NCI-H2029 (cell line): ENCODE measurements at regions not wholly inside any gene's neighbourhood (a gene's known extent, or its start where the extent isn't known, plus 50 kb on each side); places are given as distances from the start of the nearest gene placed in this dataset.

ENCODE experiments used
- DNase-seq: peaks from one replicate; lab custom pipeline; 2025; lab: John Stamatoyannopoulos, UW

DNA sequence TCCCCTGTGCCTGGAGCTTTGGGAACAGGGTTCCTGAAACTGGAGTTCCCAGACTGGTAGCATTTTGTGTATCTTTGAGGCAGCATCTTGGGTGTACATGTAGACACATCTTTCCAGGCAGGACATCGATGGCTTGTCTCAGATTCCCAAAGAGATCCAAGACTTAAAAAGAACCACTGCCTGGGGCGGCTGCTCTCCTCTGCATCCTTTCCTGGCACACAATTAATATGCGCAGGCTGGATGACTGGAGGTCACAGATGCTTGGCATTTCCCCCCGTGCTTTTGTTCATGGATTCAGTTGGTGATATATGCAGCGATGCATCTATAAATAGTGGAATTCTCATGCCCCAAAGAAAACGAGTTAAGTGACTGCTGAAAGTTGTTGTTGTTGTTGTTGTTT, 80.5 kb downstream of the CLDN34 start:
- DNase-seq, result no peak

- no peak for DNase-seq
Observed at GRCh38 chrX:10048076-10048475, 80.9 kb downstream of the CLDN34 start.

DNA sequence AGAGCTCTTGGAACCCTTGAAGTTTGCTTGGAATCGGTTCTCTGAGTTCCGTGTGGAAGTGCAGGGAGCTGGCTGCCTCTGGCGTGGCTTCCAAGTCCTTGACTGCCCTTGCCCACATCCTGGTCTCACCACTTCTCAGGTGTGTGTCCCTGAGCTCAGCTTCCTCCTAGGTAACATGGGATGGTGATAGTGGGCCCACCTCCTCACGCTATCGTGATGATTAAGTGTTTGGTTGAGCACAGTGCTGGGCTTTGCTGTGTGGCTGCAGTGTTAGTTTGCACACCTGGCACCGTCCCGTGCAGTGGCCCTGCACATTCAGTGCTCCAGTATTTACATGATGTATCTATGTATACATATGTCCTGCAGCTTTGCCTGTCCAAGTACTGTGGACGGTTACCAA, 81.5 kb downstream of the CLDN34 start:
- peak; percentile 23 for DNase-seq

DNA sequence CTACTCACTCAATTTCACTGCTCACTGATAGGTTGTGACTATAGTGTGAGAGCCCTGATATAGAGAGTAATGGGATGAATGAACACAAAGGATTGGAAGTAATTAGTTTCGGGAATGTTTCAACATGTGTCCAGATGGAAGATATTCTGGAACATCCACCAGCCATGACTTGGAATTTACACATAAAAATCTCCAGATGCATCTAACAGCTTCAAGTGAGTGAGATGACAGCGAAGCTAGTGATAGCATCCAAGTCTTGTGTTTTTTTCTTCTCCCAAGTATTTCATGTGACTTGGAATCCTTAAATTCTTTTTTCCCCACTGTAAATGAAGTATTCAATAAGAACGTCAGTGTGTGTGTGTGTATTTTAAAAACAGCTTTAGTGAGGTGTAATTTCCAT, 82.1 kb downstream of the CLDN34 start:
- no peak for DNase-seq

GRCh38 chrX:10050481-10050880, 83.3 kb downstream of the CLDN34 start:
- DNase-seq, result peak; percentile 45

- no peak for DNase-seq
Observed at GRCh38 chrX:10051866-10052480, 84.8 kb downstream of the CLDN34 start.

GRCh38 chrX:10052906-10053625, 85.9 kb downstream of the CLDN34 start:
- no peak for DNase-seq

DNA sequence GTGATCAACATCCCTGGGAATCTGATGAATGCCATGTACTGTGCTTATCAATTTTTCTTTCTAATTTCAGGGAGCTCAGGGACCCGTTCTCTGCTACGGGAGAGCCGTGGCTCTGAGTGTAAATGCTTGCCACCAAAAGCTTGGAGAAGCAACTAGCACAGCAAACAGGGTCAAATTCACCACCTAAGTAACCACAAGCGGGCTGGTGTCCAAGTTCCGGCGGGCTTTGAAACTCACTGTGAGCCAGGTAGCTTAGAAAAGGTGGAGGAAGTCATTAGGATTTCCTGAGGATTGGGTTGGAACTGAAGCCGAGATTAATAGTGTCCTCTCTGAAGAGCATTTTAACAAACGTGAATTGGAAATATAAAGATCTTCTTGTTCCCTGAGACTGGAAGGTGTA, 87.2 kb downstream of the CLDN34 start:
- peak; percentile 52 for DNase-seq

GRCh38 chrX:10055430-10055829, 88.3 kb downstream of the CLDN34 start:
- DNase-seq, result no peak

DNA sequence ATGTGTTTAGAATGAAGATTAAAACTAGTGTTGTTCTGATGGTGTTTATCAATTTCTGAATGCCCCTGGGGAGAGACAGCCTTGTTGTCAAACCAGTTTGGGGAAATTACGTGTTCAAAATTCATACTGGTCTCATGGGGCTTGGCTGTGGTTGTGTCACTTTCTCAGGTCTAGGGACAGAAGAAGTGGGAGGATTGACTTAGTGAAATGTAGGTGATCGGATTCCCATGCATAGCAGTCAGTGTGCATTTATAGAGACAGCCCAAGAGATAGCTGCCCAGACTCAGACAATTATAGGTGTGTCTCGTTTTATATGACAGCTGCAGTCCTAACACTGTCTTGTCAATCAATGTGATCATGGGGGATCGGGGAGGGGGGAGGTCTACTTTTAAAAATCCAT, 94.4 kb upstream of the CLCN4 start:
- DNase-seq, result no peak

GRCh38 chrX:10062980-10063379, 93.8 kb upstream of the CLCN4 start:
- no peak for DNase-seq

GRCh38 chrX:10064736-10065135, 92.0 kb upstream of the CLCN4 start:
- peak; percentile 27 for DNase-seq

DNA sequence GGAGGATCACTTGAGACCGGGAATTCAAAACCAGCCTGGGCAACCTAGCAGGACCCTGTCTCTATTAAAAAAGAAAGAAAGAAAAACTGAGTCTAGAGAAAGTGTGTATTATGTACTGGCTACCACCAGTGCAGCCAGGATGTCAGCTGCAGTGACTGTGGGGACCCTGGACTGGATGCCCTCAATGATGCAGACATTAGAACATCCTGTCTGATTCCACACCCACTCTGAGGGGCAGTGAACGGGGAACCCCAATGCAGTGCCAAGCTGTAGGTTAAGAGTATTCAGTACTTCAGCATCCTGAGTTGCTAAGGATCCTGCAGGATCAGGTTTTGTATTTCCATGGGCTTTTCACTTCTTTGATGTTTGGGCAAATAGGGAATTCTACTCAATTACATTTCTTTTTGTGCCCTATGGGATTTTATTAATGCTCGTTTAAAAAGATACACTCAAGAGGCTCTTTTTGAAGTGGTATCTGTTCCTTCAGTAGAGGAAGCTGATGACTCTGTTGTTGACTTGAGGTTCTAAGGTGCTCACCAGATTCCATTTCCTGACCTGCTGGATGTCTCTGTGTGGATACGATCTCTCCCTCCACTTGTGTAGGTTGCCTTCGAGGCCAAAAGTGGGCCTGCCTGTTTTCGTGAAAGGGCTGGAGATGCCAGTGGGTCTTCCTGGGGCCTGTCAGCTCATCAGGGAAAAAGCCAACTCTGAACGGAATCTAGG, 85.9 kb upstream of the CLCN4 start:
- no peak for DNase-seq

GRCh38 chrX:10071451-10072144, 85.2 kb upstream of the CLCN4 start:
- DNase-seq, result peak; percentile 35

- DNase-seq, result no peak
Observed at GRCh38 chrX:10072786-10073568, 83.8 kb upstream of the CLCN4 start.

DNA sequence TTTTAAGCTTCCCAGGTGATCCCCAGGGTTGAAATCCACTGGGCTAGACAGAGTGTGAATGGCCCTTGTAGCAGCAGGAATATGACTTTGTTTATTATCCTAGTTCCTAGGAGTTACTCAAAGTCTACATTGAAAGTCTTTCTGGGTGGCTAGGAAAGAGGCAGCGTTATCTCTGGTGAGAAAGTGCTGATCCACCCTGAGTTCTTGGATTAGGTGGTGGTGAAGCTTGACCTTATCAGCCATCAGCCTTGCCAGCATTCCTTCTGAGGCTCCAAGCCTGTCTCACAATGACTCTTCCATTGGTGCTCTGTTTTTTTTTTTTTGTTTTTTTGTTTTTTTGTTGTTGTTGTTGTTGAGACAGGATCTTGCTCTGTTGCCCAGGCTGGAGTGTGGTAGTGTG, 83.1 kb upstream of the CLCN4 start:
- no peak for DNase-seq

DNA sequence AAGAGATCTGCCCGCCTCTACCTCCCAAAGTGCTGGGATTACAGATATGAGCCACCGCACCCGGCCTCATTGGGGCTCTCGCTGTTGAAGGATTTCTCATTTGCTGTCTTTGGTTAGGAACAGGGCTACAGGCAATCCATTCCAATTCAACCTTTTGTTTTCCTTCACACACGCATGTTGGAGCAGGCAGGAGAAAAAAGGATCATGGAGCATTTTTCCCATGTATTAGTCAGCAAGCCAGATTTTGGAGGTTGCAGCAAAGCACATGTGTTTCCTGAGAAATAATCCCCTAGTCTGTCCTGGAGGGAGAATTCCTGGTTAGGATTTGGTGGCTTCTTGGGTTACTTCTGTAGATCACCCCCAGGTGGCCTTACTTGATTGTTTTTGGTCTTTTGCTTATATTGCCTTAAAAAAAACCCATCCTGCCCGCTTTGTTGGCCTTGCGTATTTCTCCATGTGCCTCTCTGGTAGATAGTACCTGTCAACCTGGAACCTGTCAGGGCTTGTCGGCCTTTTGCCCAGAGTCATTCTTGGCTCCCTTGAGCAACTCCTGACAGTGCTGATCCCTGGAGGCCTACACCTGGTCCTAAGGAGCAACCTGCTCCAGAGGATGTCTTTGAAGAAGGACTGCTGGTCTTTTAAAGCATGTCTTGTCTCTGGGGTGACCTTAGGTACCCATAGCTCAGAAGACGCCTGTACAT, 82.4 kb upstream of the CLCN4 start:
- no peak for DNase-seq

DNA sequence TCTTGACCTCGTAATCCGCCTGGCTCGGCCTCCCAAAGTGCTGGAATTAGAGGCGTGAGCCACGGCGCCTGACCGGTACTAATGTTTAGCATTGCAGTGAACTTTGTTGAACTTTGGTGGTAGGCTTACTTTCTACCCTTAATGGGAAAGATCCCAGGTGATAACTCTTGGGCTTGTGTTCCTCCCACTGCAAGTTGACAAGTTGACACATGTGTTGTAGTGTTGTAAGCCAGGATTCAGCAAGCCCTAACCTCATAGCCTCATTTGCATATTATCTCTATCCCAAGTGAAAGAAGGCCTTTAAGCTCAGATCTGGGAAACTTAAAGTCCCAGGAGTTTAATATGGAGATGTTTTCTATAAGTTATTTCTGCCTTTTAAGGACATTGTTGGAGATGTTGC, 80.0 kb upstream of the CLCN4 start:
- DNase-seq, result no peak

DNA sequence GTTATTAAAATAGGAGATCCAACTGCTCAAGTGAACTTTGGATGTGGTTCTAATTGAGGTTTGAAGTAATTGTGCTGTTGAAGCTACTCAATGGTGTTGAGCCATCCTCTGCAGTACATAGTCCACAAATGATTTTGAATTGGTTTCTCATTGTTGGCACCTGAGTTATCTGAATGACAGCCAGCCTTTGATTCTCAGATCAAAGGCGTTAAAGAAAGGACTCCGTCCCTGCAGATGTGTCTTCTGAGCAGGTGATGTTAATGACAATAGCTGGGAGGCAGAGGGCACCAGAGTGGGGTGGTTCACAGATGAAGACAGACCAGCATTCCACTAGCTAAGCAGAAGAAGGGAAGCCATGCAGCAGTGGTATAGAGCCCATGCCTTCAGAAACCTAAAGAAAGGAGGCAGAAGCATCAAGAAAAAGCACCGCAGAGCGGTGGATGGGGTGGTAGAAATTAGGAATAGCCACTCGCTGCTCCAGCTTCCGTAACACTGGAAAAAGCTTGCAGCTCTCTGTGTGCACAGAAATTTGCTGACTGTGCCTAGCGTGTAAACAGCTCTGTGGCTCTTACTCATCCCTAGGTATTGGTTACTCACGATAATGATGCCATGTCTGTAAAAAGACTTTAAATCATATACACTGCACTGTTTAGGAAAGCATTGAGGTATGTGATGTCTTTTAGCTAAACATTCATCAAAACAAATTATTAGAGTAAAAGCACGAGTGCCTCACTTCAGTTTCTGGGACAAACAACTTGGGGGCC, 79.2 kb upstream of the CLCN4 start:
- DNase-seq, result no peak

GRCh38 chrX:10078266-10078665, 78.5 kb upstream of the CLCN4 start:
- no peak for DNase-seq

DNA sequence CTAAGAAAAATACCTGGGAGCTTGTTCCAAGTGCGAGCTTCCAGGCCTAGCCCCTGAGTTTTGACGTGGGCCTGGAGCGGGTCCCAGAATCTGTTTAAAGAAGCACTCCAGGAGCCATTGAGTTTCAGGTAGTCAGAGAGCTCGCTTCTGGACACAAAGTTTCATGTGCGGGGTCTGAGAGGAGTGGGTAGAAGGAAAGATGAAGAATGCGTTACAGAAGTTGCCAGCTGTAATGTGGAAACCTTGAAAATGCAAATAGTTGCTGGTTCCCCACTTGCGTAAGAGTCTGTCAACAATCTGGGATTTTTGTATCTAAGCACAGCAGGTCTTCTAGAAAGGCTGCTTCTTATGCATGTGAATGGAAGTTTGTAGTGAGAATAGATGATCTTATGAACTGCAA, 77.5 kb upstream of the CLCN4 start:
- DNase-seq, result no peak
